H9 (cell line): ENCODE measurements at regions not wholly inside any gene's neighbourhood (a gene's known extent, or its start where the extent isn't known, plus 50 kb on each side); places are given as distances from the start of the nearest gene placed in this dataset.
A peak's percentile ranks its signal among the peaks of the same experiment; 100 is the strongest.

Source experiments
- DNase-seq: peaks from one replicate; pipeline ENCODE4 v3.0.0-alpha.2; 2017
- H2AFZ ChIP-seq: one replicate; pipeline ENCODE4 v1.6.1; 2013; ENCODE audit warnings: mild to moderate bottlenecking, low read length, control low read depth, moderate library complexity
- H2AK5ac ChIP-seq: 2 replicates; pipeline ENCODE4 v1.6.1; 2013; ENCODE audit warnings: low read length, control low read depth, mixed read lengths; ENCODE audit not compliant: insufficient read length
- H2BK120ac ChIP-seq: one replicate; pipeline ENCODE4 v1.6.1; 2013; ENCODE audit warnings: low read depth, mild to moderate bottlenecking, low read length, control low read depth, inconsistent platforms; ENCODE audit not compliant: poor library complexity, severe bottlenecking
- H2BK12ac ChIP-seq: 2 replicates; pipeline ENCODE4 v1.6.1; 2013; ENCODE audit warnings: low read length, control low read depth, mixed read lengths, low read depth; ENCODE audit not compliant: insufficient read length
- H2BK15ac ChIP-seq: 2 replicates; pipeline ENCODE4 v1.6.1; 2013; ENCODE audit warnings: low read depth, low read length, control low read depth
- H2BK20ac ChIP-seq: one replicate; pipeline ENCODE4 v1.6.1; 2013; ENCODE audit warnings: low read depth, mild to moderate bottlenecking, low read length, control low read depth, inconsistent platforms; ENCODE audit not compliant: poor library complexity, severe bottlenecking
- H2BK5ac ChIP-seq: 2 replicates; pipeline ENCODE4 v1.6.1; 2013; ENCODE audit warnings: low read length, control low read depth, mixed read lengths; ENCODE audit not compliant: insufficient read length
- H3K14ac ChIP-seq: 2 replicates; pipeline ENCODE4 v1.6.1; 2013; ENCODE audit warnings: low read length, control low read depth; ENCODE audit not compliant: insufficient read depth
- H3K18ac ChIP-seq: 2 replicates; pipeline ENCODE4 v1.6.1; 2013; ENCODE audit warnings: low read depth, mild to moderate bottlenecking, mixed read lengths, low read length, control low read depth; ENCODE audit not compliant: insufficient read length
- H3K23ac ChIP-seq: 2 replicates; pipeline ENCODE4 v1.6.1; 2013; ENCODE audit warnings: low read length, control low read depth, mixed read lengths, low read depth; ENCODE audit not compliant: insufficient read length
- H3K23me2 ChIP-seq: 2 replicates; pipeline ENCODE4 v1.6.1; 2013; ENCODE audit warnings: low read depth, mild to moderate bottlenecking, mixed read lengths, low read length, control low read depth; ENCODE audit not compliant: insufficient read length, poor library complexity, severe bottlenecking
- H3K27ac ChIP-seq: 2 replicates; pipeline ENCODE4 v1.5.1; 2013; ENCODE audit warnings: low read length, control low read depth, mixed read lengths, low read depth; ENCODE audit not compliant: insufficient read length
- H3K27me3 ChIP-seq: 2 replicates; pipeline ENCODE4 v1.6.1; 2013; ENCODE audit warnings: low read length, control low read depth, inconsistent platforms; ENCODE audit not compliant: insufficient read depth
- H3K4ac ChIP-seq: 2 replicates; pipeline ENCODE4 v1.6.1; 2013; ENCODE audit warnings: low read depth, mild to moderate bottlenecking, control low read depth, inconsistent platforms, low read length, moderate library complexity
- H3K4me1 ChIP-seq: 2 replicates; pipeline ENCODE4 v1.6.1; 2013; ENCODE audit warnings: low read length, control low read depth, inconsistent platforms; ENCODE audit not compliant: insufficient read depth
- H3K4me2 ChIP-seq: 2 replicates; pipeline ENCODE4 v1.6.1; 2013; ENCODE audit warnings: low read length, control low read depth, mixed read lengths; ENCODE audit not compliant: insufficient read length, insufficient read depth
- H3K56ac ChIP-seq: 2 replicates; pipeline ENCODE4 v1.6.1; 2013; ENCODE audit warnings: low read depth, mild to moderate bottlenecking, mixed read lengths, low read length, control low read depth; ENCODE audit not compliant: insufficient read length
- H3K79me1 ChIP-seq: 2 replicates; pipeline ENCODE4 v1.6.1; 2013; ENCODE audit warnings: low read depth, mild to moderate bottlenecking, moderate library complexity, low read length, control low read depth, inconsistent platforms; ENCODE audit not compliant: insufficient read depth, poor library complexity, severe bottlenecking
- H3K79me2 ChIP-seq: 2 replicates; pipeline ENCODE4 v1.6.1; 2013; ENCODE audit warnings: low read length, control low read depth, inconsistent platforms; ENCODE audit not compliant: insufficient read depth
- H3K9ac ChIP-seq: 2 replicates; pipeline ENCODE4 v1.6.1; 2013; ENCODE audit warnings: low read length, control low read depth, mixed read lengths; ENCODE audit not compliant: insufficient read length; ENCODE audit errors: extremely low read depth
- H3K9me3 ChIP-seq: one replicate; pipeline ENCODE4 v1.6.1; 2013; ENCODE audit warnings: low read depth, low read length, inconsistent platforms; ENCODE audit not compliant: control insufficient read depth
- H3T11ph ChIP-seq: one replicate; pipeline ENCODE4 v1.6.1; 2013; ENCODE audit warnings: mild to moderate bottlenecking, low read length, control low read depth, inconsistent platforms
- H4K20me1 ChIP-seq: one replicate; pipeline ENCODE4 v1.6.1; 2013; ENCODE audit not compliant: control insufficient read depth, insufficient read length, insufficient read depth
- H4K5ac ChIP-seq: 2 replicates; pipeline ENCODE4 v1.6.1; 2013; ENCODE audit warnings: low read depth, mild to moderate bottlenecking, mixed read lengths, low read length, control low read depth; ENCODE audit not compliant: insufficient read length
- H4K8ac ChIP-seq: replicated peaks from 2 replicates; pipeline ENCODE4 v1.6.1; 2013; ENCODE audit warnings: low read length, control low read depth, mixed read lengths, low read depth; ENCODE audit not compliant: insufficient read length
- H4K91ac ChIP-seq: 2 replicates; pipeline ENCODE4 v1.6.1; 2013; ENCODE audit warnings: low read depth, mild to moderate bottlenecking, moderate library complexity, mixed read lengths, low read length, control low read depth; ENCODE audit not compliant: insufficient read length
- H3K27ac Mint-ChIP-seq, 3 experiments: 2 replicates in 2 of 3; 3 replicates in 1 of 3; pipeline ENCODE4 v1.8.0; 2020 to 2021; ENCODE audit warnings: mixed read lengths in 3 of 3, mild to moderate bottlenecking in 1 of 3, moderate library complexity in 1 of 3
- H3K27me3 Mint-ChIP-seq: 2 replicates; pipeline ENCODE4 v1.8.0; 2021; ENCODE audit warnings: low read depth, mild to moderate bottlenecking, moderate library complexity, mixed read lengths
- H3K36me3 Mint-ChIP-seq, 3 experiments: 2 replicates in 2 of 3; 3 replicates in 1 of 3; pipeline ENCODE4 v1.8.0; 2020 to 2021; ENCODE audit warnings: low read depth in 3 of 3, mixed read lengths in 3 of 3; ENCODE audit not compliant: insufficient read depth in 1 of 3
- H3K4me1 Mint-ChIP-seq, 2 experiments: 2 replicates each; pipeline ENCODE4 v1.8.0; 2020; ENCODE audit warnings: mixed read lengths in 2 of 2
- H3K4me3 Mint-ChIP-seq, 2 experiments: 2 replicates in 1 of 2; 3 replicates in 1 of 2; pipeline ENCODE4 v1.8.0; 2020 to 2021; ENCODE audit warnings: mild to moderate bottlenecking in 2 of 2, mixed read lengths in 2 of 2, moderate library complexity in 1 of 2
- H3K9me3 Mint-ChIP-seq, 2 experiments: 2 replicates in 1 of 2; 3 replicates in 1 of 2; pipeline ENCODE4 v1.8.0; 2020; ENCODE audit warnings: mild to moderate bottlenecking in 2 of 2, mixed read lengths in 2 of 2, moderate library complexity in 1 of 2
- CTCF ChIP-seq: fragments of 200-600 bp; sonication (generic); conservative IDR thresholded peaks from 3 replicates; pipeline ENCODE4 v1.8.0; 2021; ENCODE audit warnings: antibody characterized with exemption, mild to moderate bottlenecking
- WGBS: extraction: QIAGEN DNeasy Blood & Tissue Kit; methylation state at CpG from one replicate; pipeline ENCODE4 v1.1.7; 2013; ENCODE audit warnings: missing lambda C conversion rate, low lambda C conversion rate, mixed read lengths; ENCODE audit not compliant: insufficient read length; ENCODE audit errors: extremely low coverage; 5-methylcytosine and 5-hydroxymethylcytosine counted together

- H3K4me2 ChIP-seq: no peak overlapping the region
- Mint-ChIP-seq H3K4me1 (peaks cover 25 to 26% of the 10 kb centered on the region in 2 experiments), H3K27ac (no peak overlapping the region), H3K9me3 (no peaks in the 10 kb centered on the region), H3K36me3 (no peaks in the 10 kb centered on the region), H3K27me3 (no peaks in the 10 kb centered on the region), H3K4me3 (no peak overlapping the region)
- no CpG with 5 or more reads among the region's 12 CpGs for WGBS
- no peaks in the 10 kb centered on the region for H3K23me2 ChIP-seq
- no peak overlapping the region for H3T11ph ChIP-seq
- no peak overlapping the region for H3K4ac ChIP-seq
- TF ChIP-seq CTCF: no peak
- H3K27me3 ChIP-seq: no peaks in the 10 kb centered on the region
- no peak overlapping the region for H2BK120ac ChIP-seq
- no peak overlapping the region for H4K8ac ChIP-seq
- no peak overlapping the region for H3K23ac ChIP-seq
- H3K9me3 ChIP-seq: no peaks in the 10 kb centered on the region
- H2BK15ac ChIP-seq: 0 out of 2 replicates have a peak overlapping the region, but pooled peaks have one; percentile 99
- H2BK12ac ChIP-seq: no peak overlapping the region
- H2BK5ac ChIP-seq: no peak overlapping the region
- H3K79me2 ChIP-seq: no peaks in the 10 kb centered on the region
- peak overlapping the region; percentile 70 for H2AFZ ChIP-seq
- peak overlapping the region; percentile 76 for H4K5ac ChIP-seq
- no peaks in the 10 kb centered on the region; the same call in 1 of the 2 replicates for H3K4me1 ChIP-seq
- no peak overlapping the region for H3K18ac ChIP-seq
- no peak overlapping the region for H4K91ac ChIP-seq
- no peak for DNase-seq
- H3K14ac ChIP-seq: peak overlapping the region; percentile 64
- no peak overlapping the region for H2AK5ac ChIP-seq
- no peak overlapping the region for H3K9ac ChIP-seq
- no peaks in the 10 kb centered on the region for H3K79me1 ChIP-seq
- H3K56ac ChIP-seq: no peak overlapping the region
- H4K20me1 ChIP-seq: no peaks in the 10 kb centered on the region
- H3K27ac ChIP-seq: no peak overlapping the region
- no peak overlapping the region for H2BK20ac ChIP-seq
Observed at GRCh38 chr15:85905751-85906450, 111.2 kb upstream of the KLHL25 start.
